Activated T-cell treated with anti-CD3 and anti-CD28 coated beads for 1 hour (primary cell): ENCODE measurements at regions not wholly inside any gene's neighbourhood (a gene's known extent, or its start where the extent isn't known, plus 50 kb on each side); places are given as distances from the start of the nearest gene placed in this dataset.
"Not testable (repeated sequence)": the region's sequence is repeated elsewhere in the genome, so short reads cannot be mapped to it uniquely, and the experiment has no call there.

Experiments
- DNase-seq: peaks from one replicate; pipeline ENCODE4 v3.0.0-alpha.2; 2020; ENCODE audit warnings: low read depth

- DNase-seq, result no peak
Measured at GRCh38 chr1:185401019-185401418, 84.0 kb upstream of the IVNS1ABP start.

GRCh38 chr1:185400052-185400451, 83.0 kb upstream of the IVNS1ABP start:
- DNase-seq, result no peak

GRCh38 chr1:185398599-185398998, 81.6 kb upstream of the IVNS1ABP start:
- DNase-seq, result no peak

- no peak for DNase-seq
Measured at GRCh38 chr1:185398022-185398421, 81.0 kb upstream of the IVNS1ABP start.

- no peak for DNase-seq
Measured at GRCh38 chr1:185397183-185397582, 80.1 kb upstream of the IVNS1ABP start.

- no peak for DNase-seq
Measured at GRCh38 chr1:185396126-185396525, 79.1 kb upstream of the IVNS1ABP start.

- no peak for DNase-seq
Measured at GRCh38 chr1:185393815-185394214, 76.8 kb upstream of the IVNS1ABP start.

- no peak for DNase-seq
Measured at GRCh38 chr1:185393205-185393604, 76.2 kb upstream of the IVNS1ABP start.

GRCh38 chr1:185388815-185389214, 71.8 kb upstream of the IVNS1ABP start:
- DNase-seq, result no peak

GRCh38 chr1:185388346-185388745, 71.3 kb upstream of the IVNS1ABP start:
- no peak for DNase-seq

GRCh38 chr1:185385991-185386390, 68.9 kb upstream of the IVNS1ABP start:
- DNase-seq, result no peak

GRCh38 chr1:185383805-185384204, 66.8 kb upstream of the IVNS1ABP start:
- DNase-seq, result not testable (repeated sequence)

GRCh38 chr1:185377831-185378230, 60.8 kb upstream of the IVNS1ABP start:
- DNase-seq, result no peak

- DNase-seq, result no peak
Measured at GRCh38 chr1:185376840-185377635, 60.0 kb upstream of the IVNS1ABP start.

GRCh38 chr1:185376288-185376687, 59.2 kb upstream of the IVNS1ABP start:
- no peak for DNase-seq

- DNase-seq, result no peak
Measured at GRCh38 chr1:185375583-185375982, 58.5 kb upstream of the IVNS1ABP start.

- no peak for DNase-seq
Measured at GRCh38 chr1:185373813-185374529, 56.9 kb upstream of the IVNS1ABP start.

GRCh38 chr1:185369786-185370185, 52.7 kb upstream of the IVNS1ABP start:
- DNase-seq, result no peak

GRCh38 chr1:185368913-185369491, 52.0 kb upstream of the IVNS1ABP start:
- no peak for DNase-seq

GRCh38 chr1:185368313-185368855, 51.3 kb upstream of the IVNS1ABP start:
- no peak for DNase-seq

- DNase-seq, result no peak
Measured at GRCh38 chr1:185367218-185367617, 50.2 kb upstream of the IVNS1ABP start.
